ENCODE measurements at regions not wholly inside any gene's neighbourhood (a gene's known extent, or its start where the extent isn't known, plus 50 kb on each side); places are given as distances from the start of the nearest gene placed in this dataset.

- TF ChIP-seq EZH2phosphoT487 (conservative IDR thresholded peaks at IDR 0.05; ENCODE audit: low read length): no peak
- TF ChIP-seq, protein P1, sequence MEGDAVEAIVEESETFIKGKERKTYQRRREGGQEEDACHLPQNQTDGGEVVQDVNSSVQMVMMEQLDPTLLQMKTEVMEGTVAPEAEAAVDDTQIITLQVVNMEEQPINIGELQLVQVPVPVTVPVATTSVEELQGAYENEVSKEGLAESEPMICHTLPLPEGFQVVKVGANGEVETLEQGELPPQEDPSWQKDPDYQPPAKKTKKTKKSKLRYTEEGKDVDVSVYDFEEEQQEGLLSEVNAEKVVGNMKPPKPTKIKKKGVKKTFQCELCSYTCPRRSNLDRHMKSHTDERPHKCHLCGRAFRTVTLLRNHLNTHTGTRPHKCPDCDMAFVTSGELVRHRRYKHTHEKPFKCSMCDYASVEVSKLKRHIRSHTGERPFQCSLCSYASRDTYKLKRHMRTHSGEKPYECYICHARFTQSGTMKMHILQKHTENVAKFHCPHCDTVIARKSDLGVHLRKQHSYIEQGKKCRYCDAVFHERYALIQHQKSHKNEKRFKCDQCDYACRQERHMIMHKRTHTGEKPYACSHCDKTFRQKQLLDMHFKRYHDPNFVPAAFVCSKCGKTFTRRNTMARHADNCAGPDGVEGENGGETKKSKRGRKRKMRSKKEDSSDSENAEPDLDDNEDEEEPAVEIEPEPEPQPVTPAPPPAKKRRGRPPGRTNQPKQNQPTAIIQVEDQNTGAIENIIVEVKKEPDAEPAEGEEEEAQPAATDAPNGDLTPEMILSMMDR (IDR thresholded peaks at IDR 0.05; ENCODE audit: insufficient read depth, low read length, poor library complexity, severe bottlenecking): no peak
- Histone ChIP-seq H4K20me1 (ENCODE audit: low read depth, low read length) (no peaks in the 10 kb centered on the region), H3K9ac (ENCODE audit: low read length) (no peak overlapping the region), H3K4me2 (ENCODE audit: low read depth, low read length, poor library complexity, severe bottlenecking) (no peak overlapping the region), H2AFZ (ENCODE audit: low read depth, low read length, severe bottlenecking) (no peak overlapping the region), H3K79me2 (ENCODE audit: insufficient read depth, low read length) (no peaks in the 10 kb centered on the region), H3K9me2 (replicated peaks; ENCODE audit: insufficient read depth, low read length) (no peaks in the 10 kb centered on the region), H3K9me3 (ENCODE audit: insufficient read depth, low read length) (no peaks in the 10 kb centered on the region), H3K4me3 (ENCODE audit: insufficient read depth, low read length, poor library complexity, severe bottlenecking) (no peak overlapping the region), H3K27ac (ENCODE audit: low read depth, low read length) (no peak overlapping the region), H3K27me3 (ENCODE audit: low read length) (no peaks in the 10 kb centered on the region), H3F3A (ENCODE audit: insufficient read depth) (no peaks in the 10 kb centered on the region), H3K36me3 (ENCODE audit: low read length) (no peaks in the 10 kb centered on the region)
Measured at GRCh38 chr10:94232711-94233383, 129.9 kb downstream of the NOC3L start.

DNA sequence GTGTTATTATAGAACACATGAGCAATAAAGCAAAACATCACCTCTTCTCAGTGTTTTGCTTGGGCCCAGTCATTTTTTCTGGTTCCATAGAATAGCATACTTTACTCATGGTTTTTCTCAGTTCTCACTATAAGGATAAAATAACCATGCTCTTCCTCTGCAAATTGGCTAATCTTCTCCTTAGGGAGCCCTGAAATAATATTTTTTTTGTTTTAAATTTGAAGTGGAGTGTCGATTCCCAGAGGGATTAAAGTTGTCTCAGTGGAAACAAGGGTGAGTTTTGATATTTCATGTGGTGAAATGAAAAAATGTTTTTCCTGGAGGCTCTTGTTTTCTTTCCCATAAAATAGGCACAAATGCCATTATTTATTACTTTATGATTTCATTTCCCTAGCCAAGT, 127.3 kb downstream of the NOC3L start:
- Histone ChIP-seq H2AFZ (ENCODE audit: low read depth, low read length, severe bottlenecking) (no peak overlapping the region), H3K4me2 (ENCODE audit: low read depth, low read length, poor library complexity, severe bottlenecking) (no peak overlapping the region), H3K27ac (ENCODE audit: low read depth, low read length) (no peak overlapping the region), H3K79me2 (ENCODE audit: insufficient read depth, low read length) (no peaks in the 10 kb centered on the region), H3F3A (ENCODE audit: insufficient read depth) (no peaks in the 10 kb centered on the region), H3K9me2 (replicated peaks; ENCODE audit: insufficient read depth, low read length) (no peaks in the 10 kb centered on the region), H3K9me3 (ENCODE audit: insufficient read depth, low read length) (no peaks in the 10 kb centered on the region), H3K36me3 (ENCODE audit: low read length) (no peaks in the 10 kb centered on the region), H3K4me3 (ENCODE audit: insufficient read depth, low read length, poor library complexity, severe bottlenecking) (no peak overlapping the region), H4K20me1 (ENCODE audit: low read depth, low read length) (no peaks in the 10 kb centered on the region), H3K9ac (ENCODE audit: low read length) (no peak overlapping the region), H3K27me3 (ENCODE audit: low read length) (no peaks in the 10 kb centered on the region)
- no peak for TF ChIP-seq EZH2phosphoT487 (conservative IDR thresholded peaks at IDR 0.05; ENCODE audit: low read length)
- TF ChIP-seq, protein P1 (IDR thresholded peaks at IDR 0.05; ENCODE audit: insufficient read depth, low read length, poor library complexity, severe bottlenecking): no peak

- Histone ChIP-seq H3K9me2 (replicated peaks; ENCODE audit: insufficient read depth, low read length) (no peaks in the 10 kb centered on the region), H3K79me2 (ENCODE audit: insufficient read depth, low read length) (no peaks in the 10 kb centered on the region), H3K9ac (ENCODE audit: low read length) (no peak overlapping the region), H3F3A (ENCODE audit: insufficient read depth) (no peaks in the 10 kb centered on the region), H3K4me2 (ENCODE audit: low read depth, low read length, poor library complexity, severe bottlenecking) (no peak overlapping the region), H3K27ac (ENCODE audit: low read depth, low read length) (no peak overlapping the region), H3K9me3 (ENCODE audit: insufficient read depth, low read length) (no peaks in the 10 kb centered on the region), H3K27me3 (ENCODE audit: low read length) (no peaks in the 10 kb centered on the region), H3K36me3 (ENCODE audit: low read length) (no peaks in the 10 kb centered on the region), H2AFZ (ENCODE audit: low read depth, low read length, severe bottlenecking) (no peak overlapping the region), H3K4me3 (ENCODE audit: insufficient read depth, low read length, poor library complexity, severe bottlenecking) (no peak overlapping the region), H4K20me1 (ENCODE audit: low read depth, low read length) (no peaks in the 10 kb centered on the region)
- no peak for TF ChIP-seq EZH2phosphoT487 (conservative IDR thresholded peaks at IDR 0.05; ENCODE audit: low read length)
- TF ChIP-seq, protein P1 (IDR thresholded peaks at IDR 0.05; ENCODE audit: insufficient read depth, low read length, poor library complexity, severe bottlenecking): no peak
Measured at GRCh38 chr10:94238006-94238617, 124.6 kb downstream of the NOC3L start.
